ENCODE measurements at regions not wholly inside any gene's neighbourhood (a gene's known extent, or its start where the extent isn't known, plus 50 kb on each side); places are given as distances from the start of the nearest gene placed in this dataset.
A peak's percentile ranks its signal among the peaks of the same experiment; 100 is the strongest.

GRCh38 chr3:153437666-153438065 lies 275.6 kb downstream of the RAP2B start:
- H3K9ac ChIP-seq (ENCODE audit: insufficient read depth in 1 of 2, low read length in 2 of 2), result no peak overlapping the region
- H3K4me1 ChIP-seq (ENCODE audit: control insufficient read depth in 5 of 5, insufficient read depth in 5 of 5, low read length in 5 of 5), result peaks cover 0 to 7% (median 0%) of the 10 kb centered on the region in 5 donors
- peak in 1 of 3 donors; percentile 37 for DNase-seq
- ATAC-seq (ENCODE audit: insufficient read depth, low FRiP score), result no peak
- no peak overlapping the region for H3K27ac ChIP-seq (ENCODE audit: low read depth in 1 of 2, low read length in 1 of 2)
- 17 to 21% methylated on average over 2 of the region's 2 CpGs for WGBS, 2 donors
- no peaks in the 10 kb centered on the region for H3K27me3 ChIP-seq (ENCODE audit: control insufficient read depth in 3 of 3, insufficient read depth in 3 of 3, low read length in 2 of 3)
- H3K36me3 ChIP-seq (ENCODE audit: control insufficient read depth in 4 of 4, insufficient read depth in 4 of 4, low read length in 4 of 4), result no peaks in the 10 kb centered on the region
- H3K4me3 ChIP-seq, result no peak overlapping the region
- no peaks in the 10 kb centered on the region for H3K9me3 ChIP-seq (ENCODE audit: control insufficient read depth in 4 of 4, insufficient read depth in 3 of 4, low read length in 3 of 4)
- TF ChIP-seq CTCF (IDR thresholded peaks at IDR 0.05; ENCODE audit: control extremely low read depth, extremely low read depth), result no peak

- Histone ChIP-seq H3K9me3 (ENCODE audit: control insufficient read depth in 4 of 4, insufficient read depth in 3 of 4, low read length in 3 of 4) (no peaks in the 10 kb centered on the region), H3K27ac (ENCODE audit: low read depth in 1 of 2, low read length in 1 of 2) (no peak overlapping the region), H3K9ac (ENCODE audit: insufficient read depth in 1 of 2, low read length in 2 of 2) (no peak overlapping the region), H3K4me3 (no peak overlapping the region), H3K4me1 (ENCODE audit: control insufficient read depth in 5 of 5, insufficient read depth in 5 of 5, low read length in 5 of 5) (peaks cover 0 to 7% (median 0%) of the 10 kb centered on the region in 5 donors), H3K27me3 (ENCODE audit: control insufficient read depth in 3 of 3, insufficient read depth in 3 of 3, low read length in 2 of 3) (no peaks in the 10 kb centered on the region), H3K36me3 (ENCODE audit: control insufficient read depth in 4 of 4, insufficient read depth in 4 of 4, low read length in 4 of 4) (no peaks in the 10 kb centered on the region)
- ATAC-seq (ENCODE audit: insufficient read depth, low FRiP score) (no peak), DNase-seq (no peak)
- TF ChIP-seq CTCF (IDR thresholded peaks at IDR 0.05; ENCODE audit: control extremely low read depth, extremely low read depth), result no peak
- WGBS, 2 donors, result 67 to 77% methylated on average over 3 of the region's 3 CpGs
Measured at GRCh38 chr3:153438271-153438670, 276.2 kb downstream of the RAP2B start.

- DNase-seq (no peak), ATAC-seq (ENCODE audit: insufficient read depth, low FRiP score) (no peak)
- Histone ChIP-seq H3K27ac (ENCODE audit: low read depth in 1 of 2, low read length in 1 of 2) (no peak overlapping the region), H3K9me3 (ENCODE audit: control insufficient read depth in 4 of 4, insufficient read depth in 3 of 4, low read length in 3 of 4) (no peaks in the 10 kb centered on the region), H3K27me3 (ENCODE audit: control insufficient read depth in 3 of 3, insufficient read depth in 3 of 3, low read length in 2 of 3) (no peaks in the 10 kb centered on the region), H3K9ac (ENCODE audit: insufficient read depth in 1 of 2, low read length in 2 of 2) (no peak overlapping the region), H3K4me1 (ENCODE audit: control insufficient read depth in 5 of 5, insufficient read depth in 5 of 5, low read length in 5 of 5) (peaks cover 0 to 7% (median 0%) of the 10 kb centered on the region in 5 donors), H3K4me3 (no peak overlapping the region), H3K36me3 (ENCODE audit: control insufficient read depth in 4 of 4, insufficient read depth in 4 of 4, low read length in 4 of 4) (no peaks in the 10 kb centered on the region)
- WGBS, 2 donors, result 78 to 86% methylated on average over 3 of the region's 3 CpGs
- TF ChIP-seq CTCF (IDR thresholded peaks at IDR 0.05; ENCODE audit: control extremely low read depth, extremely low read depth), result no peak
Measured at GRCh38 chr3:153439780-153440179, 277.8 kb downstream of the RAP2B start.

- Histone ChIP-seq H3K36me3 (ENCODE audit: control insufficient read depth in 4 of 4, insufficient read depth in 4 of 4, low read length in 4 of 4) (no peaks in the 10 kb centered on the region), H3K9me3 (ENCODE audit: control insufficient read depth in 4 of 4, insufficient read depth in 3 of 4, low read length in 3 of 4) (no peaks in the 10 kb centered on the region), H3K9ac (ENCODE audit: insufficient read depth in 1 of 2, low read length in 2 of 2) (no peak overlapping the region), H3K27ac (ENCODE audit: low read depth in 1 of 2, low read length in 1 of 2) (no peak overlapping the region), H3K4me3 (no peak overlapping the region), H3K27me3 (ENCODE audit: control insufficient read depth in 3 of 3, insufficient read depth in 3 of 3, low read length in 2 of 3) (no peaks in the 10 kb centered on the region), H3K4me1 (ENCODE audit: control insufficient read depth in 5 of 5, insufficient read depth in 5 of 5, low read length in 5 of 5) (peaks cover 0 to 7% (median 0%) of the 10 kb centered on the region in 5 donors)
- no peak for TF ChIP-seq CTCF (IDR thresholded peaks at IDR 0.05; ENCODE audit: control extremely low read depth, extremely low read depth)
- WGBS, 2 donors, result 93 to 95% methylated on average over 5 of the region's 5 CpGs
- DNase-seq (no peak), ATAC-seq (ENCODE audit: insufficient read depth, low FRiP score) (no peak)
Measured at GRCh38 chr3:153440311-153440710, 278.3 kb downstream of the RAP2B start.

Data from lung (tissue), 11 donors.